ENCODE measurements at regions not wholly inside any gene's neighbourhood (a gene's known extent, or its start where the extent isn't known, plus 50 kb on each side); places are given as distances from the start of the nearest gene placed in this dataset.
"Not testable (repeated sequence)": the region's sequence is repeated elsewhere in the genome, so short reads cannot be mapped to it uniquely, and the experiment has no call there.

GRCh38 chr5:26324273-26324895, 714.0 kb downstream of the CDH9 start:
- H3K27me3 ChIP-seq (ENCODE audit: insufficient read depth, low read length); H3T11ph ChIP-seq (ENCODE audit: low read length); H3K23me2 ChIP-seq (ENCODE audit: insufficient read length, low read depth, low read length, poor library complexity, severe bottlenecking); H3K79me1 ChIP-seq (ENCODE audit: insufficient read depth, low read depth, low read length, poor library complexity, severe bottlenecking); H3K4me3 Mint-ChIP-seq; H3K4me2 ChIP-seq (ENCODE audit: insufficient read depth, insufficient read length, low read length); H4K5ac ChIP-seq (ENCODE audit: insufficient read length, low read depth, low read length); H4K91ac ChIP-seq (ENCODE audit: insufficient read length, low read depth, low read length); H3K9me3 ChIP-seq (ENCODE audit: control insufficient read depth, low read depth, low read length); H3K4me1 ChIP-seq (ENCODE audit: insufficient read depth, low read length); H3K79me2 ChIP-seq (ENCODE audit: insufficient read depth, low read length); H3K14ac ChIP-seq (ENCODE audit: insufficient read depth, low read length); H3K9ac ChIP-seq (ENCODE audit: extremely low read depth, insufficient read length, low read length); H2BK120ac ChIP-seq (ENCODE audit: low read depth, low read length, poor library complexity, severe bottlenecking); H4K20me1 ChIP-seq (ENCODE audit: control insufficient read depth, insufficient read depth, insufficient read length); H3K23ac ChIP-seq (ENCODE audit: insufficient read length, low read depth, low read length); H3K4me1 Mint-ChIP-seq; H4K8ac ChIP-seq (replicated peaks; ENCODE audit: insufficient read length, low read depth, low read length); H3K27ac ChIP-seq (ENCODE audit: insufficient read length, low read depth, low read length); H3K56ac ChIP-seq (ENCODE audit: insufficient read length, low read depth, low read length); H2BK5ac ChIP-seq (ENCODE audit: insufficient read length, low read length); H2BK20ac ChIP-seq (ENCODE audit: low read depth, low read length, poor library complexity, severe bottlenecking); H2BK15ac ChIP-seq (ENCODE audit: low read depth, low read length); H2AFZ ChIP-seq (ENCODE audit: low read length); H3K27me3 Mint-ChIP-seq (ENCODE audit: low read depth); H2AK5ac ChIP-seq (ENCODE audit: insufficient read length, low read length); H3K4ac ChIP-seq (ENCODE audit: low read depth, low read length); DNase-seq; H3K18ac ChIP-seq (ENCODE audit: insufficient read length, low read depth, low read length); H3K27ac Mint-ChIP-seq; H3K36me3 Mint-ChIP-seq (ENCODE audit: insufficient read depth in 1 of 3, low read depth in 3 of 3); H2BK12ac ChIP-seq (ENCODE audit: insufficient read length, low read depth, low read length); H3K9me3 Mint-ChIP-seq: not testable (repeated sequence)
- no CpG with 5 or more reads among the region's 41 CpGs for WGBS (ENCODE audit: extremely low coverage, insufficient read length, low lambda C conversion rate)
